Embryonic facial prominence (tissue), 1 donor: ENCODE measurements at regions not wholly inside any gene's neighbourhood (a gene's known extent, or its start where the extent isn't known, plus 50 kb on each side); places are given as distances from the start of the nearest gene placed in this dataset.

Source experiments
- DNase-seq: peaks from one replicate; pipeline ENCODE4 v3.0.0-alpha.2; 2016; ENCODE audit errors: extremely low spot score

DNA sequence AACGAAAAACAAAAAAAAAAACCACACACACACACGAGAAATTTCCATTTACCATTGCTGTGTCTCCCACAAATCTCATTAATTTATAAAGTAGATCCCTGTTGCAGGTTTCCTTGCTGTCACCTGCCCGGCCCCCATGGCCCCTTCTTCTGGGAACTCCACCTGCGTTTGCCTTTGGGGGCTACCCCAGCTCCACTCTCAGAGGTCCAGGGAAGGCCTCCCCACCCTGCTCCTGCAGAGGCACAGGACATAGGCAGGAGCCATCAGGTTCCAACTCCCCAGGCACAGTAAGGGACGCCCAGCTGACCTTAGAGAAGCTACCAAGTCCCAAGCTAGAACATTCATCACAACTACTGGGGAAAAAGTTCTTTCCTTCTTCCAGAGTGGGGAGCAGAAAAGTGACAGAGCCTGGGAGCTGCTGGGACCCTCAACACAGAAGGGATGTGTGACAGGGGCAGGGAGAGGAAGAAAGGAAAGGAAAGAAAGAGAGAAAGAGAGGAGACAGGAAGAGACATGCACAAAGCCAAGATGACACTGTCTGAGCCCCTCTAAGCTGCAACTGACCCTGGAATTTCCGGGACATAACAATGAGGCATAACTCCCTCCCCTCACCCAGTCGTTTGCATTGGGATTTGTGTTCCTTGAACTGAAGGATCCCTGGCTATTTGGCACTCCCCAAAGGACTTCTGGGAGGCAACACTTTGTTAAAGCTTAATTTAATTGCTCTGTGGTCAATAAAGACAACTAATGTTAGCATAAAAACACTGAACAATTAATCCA, 175.7 kb downstream of the SHANK2 start:
- DNase-seq, result no peak

DNA sequence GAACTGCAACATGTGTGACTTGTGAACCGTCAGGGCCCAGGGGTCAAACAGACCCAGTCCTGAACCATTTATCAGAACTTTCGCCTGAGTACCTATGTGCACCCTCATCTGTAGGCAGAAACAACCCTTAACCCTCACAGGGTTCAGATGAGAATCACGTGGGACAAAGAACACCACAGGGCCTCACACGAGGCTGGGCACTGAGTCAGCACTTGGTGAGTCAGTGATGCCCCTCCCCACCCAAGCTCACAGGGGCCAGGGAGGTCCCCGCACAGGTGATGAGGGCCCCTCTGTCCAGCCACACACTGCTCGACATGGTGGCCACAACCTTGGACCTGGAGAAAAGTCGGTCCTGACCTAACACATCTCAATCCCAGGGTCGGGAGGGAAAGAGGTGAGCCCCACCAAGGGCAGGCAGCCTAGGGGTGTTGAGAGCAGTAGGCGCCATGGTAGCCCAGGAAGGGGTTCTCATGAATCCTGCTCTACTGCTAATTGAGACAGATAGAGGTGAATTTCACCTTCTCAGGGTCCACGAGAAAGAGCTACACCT, 176.4 kb downstream of the SHANK2 start:
- DNase-seq, result no peak

DNA sequence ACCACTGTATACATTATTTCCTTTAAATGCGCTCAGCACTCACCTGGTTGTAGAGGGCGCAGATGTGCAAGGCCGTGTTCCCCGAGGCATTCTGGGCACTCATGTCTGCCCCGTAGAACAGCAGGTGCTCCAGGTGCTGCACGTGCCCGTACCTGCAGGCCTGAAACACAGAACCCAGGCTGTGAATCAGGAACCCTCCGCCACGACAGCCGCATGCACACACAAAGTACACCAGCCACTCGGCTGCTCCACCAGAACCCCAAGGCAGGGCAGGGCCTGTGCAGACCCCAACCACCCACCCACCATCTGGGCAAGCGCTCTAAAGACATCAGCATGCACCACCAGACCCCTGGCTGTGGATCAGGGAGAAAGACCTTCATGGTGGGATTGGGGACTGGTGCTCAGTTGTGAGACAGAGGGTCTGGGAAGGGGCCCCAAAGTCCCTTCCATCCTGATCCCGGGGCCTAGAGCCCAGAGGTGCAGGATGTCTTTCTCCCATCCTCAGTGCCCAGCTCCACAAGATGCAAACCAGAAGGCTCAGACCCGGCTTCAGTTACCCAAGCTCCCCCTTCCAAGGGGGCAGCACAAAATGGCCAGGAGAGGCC, 177.2 kb downstream of the SHANK2 start:
- DNase-seq, result no peak

DNA sequence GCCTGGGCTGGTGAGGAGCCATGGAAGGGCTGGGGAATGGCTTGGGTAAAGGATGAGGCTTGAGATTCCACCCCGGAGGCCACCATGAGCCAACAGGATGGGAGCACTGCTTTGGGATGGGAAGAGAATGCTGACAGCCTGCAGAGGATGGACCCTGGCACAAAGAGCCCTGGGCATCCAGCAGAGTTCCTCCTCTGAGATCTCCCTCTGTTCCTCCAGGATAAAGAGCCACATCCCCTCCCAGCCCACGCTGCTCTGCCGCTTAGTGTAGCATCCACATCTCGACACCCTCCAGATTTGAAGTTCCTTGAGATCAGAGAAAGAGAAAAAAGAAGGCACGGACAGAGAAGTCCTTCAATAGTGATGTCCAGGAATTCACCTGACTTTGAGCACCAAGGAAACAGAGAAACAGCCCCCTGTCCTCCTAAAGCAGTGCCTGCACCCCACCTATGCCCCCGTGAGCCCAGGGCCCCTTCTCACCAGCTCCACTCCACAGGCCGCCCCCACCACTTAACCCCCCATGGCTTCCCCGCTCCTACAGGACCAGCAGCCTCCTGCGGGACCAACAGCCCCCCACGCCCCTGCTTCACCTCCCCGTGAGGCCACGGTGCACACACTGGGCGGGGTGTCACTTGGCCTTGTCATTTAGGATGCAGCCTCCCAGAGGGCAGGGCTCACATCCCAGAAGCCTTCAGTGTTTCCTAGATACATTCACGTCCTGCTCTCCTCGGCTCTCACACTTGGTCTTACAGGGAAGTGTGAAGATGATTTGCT, 180.5 kb downstream of the SHANK2 start:
- no peak for DNase-seq

DNA sequence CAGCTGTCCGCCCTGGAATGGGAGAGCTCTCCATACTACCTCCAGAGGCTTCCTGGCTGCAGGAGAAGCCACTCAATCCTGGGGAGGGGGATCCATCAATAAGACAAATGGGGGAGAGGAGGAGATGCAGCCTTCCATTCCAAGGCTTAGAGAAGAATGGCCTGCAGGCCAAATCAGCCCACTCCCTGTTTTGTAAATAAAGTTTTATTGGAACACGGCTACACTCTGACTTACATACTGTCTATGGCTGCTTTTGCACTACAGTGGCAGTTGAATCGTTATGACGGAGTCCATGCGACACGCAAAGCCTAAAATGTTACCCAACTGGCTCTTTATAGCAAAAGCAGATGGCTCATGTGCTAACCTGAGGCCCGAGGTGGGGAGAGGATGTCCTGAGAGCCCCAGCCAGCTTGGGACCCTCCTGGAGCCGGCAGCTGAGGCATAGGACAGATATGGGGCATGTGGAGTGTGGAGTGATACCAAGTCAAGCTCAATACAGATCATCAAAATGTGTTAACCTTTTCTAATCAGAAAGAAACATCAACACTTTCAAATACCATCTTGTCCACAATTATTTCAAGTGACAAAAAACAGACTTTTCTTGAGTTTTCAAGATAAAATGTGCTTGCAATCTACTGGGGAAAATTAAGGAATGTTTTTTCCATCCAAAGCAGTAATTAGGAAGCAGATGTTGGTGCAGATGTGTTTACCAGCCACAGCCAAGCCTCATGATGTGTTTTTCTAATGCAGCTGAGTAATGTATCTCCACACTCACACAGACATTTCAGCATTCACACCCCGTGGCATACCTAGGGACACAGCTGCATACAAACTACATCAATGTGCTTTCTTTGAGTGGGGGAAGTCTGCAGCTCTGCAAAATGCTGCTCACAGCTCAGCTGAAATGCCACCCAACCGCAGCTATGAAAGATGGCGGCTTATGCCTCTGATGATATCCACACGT, 181.6 kb downstream of the SHANK2 start:
- peak; percentile 12 for DNase-seq

DNA sequence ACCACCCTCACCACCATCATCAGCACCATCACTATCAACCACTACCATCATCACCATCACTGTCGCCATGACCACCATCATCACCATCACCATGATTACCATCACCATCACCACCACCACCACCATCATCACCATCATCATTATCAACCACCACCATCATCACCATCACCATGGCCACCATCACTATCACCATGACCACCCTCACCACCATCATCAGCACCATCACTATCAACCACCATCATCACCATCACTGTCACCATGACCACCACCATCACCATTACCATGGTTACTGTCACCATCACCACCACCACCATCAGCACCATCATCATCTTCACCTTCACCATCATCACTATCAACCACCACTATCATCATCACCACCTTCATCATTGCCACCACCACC, 183.4 kb downstream of the SHANK2 start:
- no peak for DNase-seq

DNA sequence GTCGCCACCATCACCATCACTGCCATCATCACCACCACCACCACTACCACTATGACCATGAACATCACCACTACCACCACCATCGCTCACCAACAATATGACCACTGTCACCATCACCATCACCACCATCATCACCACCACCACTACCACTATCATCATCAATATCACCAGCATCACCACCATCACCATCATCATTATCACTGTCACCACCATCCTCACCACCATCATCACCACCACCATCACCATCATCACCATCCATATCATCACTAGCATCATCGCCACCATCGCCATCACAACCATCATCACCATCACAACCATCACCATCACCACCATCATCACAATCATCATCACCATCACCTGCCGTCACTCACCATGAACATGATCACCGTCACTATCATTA, 184.6 kb downstream of the SHANK2 start:
- no peak for DNase-seq

DNA sequence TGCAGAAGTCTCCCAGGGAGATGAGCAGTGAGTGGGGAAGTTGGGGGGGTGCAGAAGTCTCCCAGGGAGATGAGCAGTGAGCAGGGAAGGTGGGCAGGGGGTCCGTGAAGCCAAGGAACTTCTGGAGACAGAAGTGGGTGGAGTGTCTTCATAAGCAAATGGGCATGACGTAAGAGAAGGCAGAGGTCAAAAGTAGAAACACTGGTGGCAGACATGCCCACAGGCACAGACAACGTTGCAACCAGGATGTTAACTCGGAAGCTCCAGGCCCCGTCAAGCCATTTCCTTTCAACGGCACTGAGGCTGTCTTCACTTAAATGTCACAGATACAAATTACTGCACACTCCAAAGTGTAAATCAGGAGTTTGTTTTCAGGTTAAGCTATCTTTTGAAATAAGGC, 186.1 kb downstream of the SHANK2 start:
- DNase-seq, result no peak

DNA sequence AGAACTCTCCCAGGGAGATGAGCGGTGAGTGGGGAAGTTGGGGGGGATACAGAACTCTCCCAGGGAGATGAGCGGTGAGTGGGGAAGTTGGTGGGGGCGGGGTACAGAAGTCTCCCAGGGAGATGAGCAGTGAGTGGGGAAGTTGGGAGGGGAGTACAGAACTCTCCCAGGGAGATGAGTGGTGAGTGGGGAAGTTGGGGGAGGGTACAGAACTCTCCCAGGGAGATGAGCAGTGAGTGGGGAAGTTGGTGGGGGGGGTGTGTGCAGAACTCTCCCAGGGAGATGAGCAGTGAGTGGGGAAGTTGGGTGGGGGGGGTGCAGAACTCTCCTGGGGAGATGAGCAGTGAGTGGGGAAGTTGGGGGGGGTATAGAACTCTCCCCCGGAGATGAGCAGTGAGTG, 186.5 kb downstream of the SHANK2 start:
- DNase-seq, result no peak

DNA sequence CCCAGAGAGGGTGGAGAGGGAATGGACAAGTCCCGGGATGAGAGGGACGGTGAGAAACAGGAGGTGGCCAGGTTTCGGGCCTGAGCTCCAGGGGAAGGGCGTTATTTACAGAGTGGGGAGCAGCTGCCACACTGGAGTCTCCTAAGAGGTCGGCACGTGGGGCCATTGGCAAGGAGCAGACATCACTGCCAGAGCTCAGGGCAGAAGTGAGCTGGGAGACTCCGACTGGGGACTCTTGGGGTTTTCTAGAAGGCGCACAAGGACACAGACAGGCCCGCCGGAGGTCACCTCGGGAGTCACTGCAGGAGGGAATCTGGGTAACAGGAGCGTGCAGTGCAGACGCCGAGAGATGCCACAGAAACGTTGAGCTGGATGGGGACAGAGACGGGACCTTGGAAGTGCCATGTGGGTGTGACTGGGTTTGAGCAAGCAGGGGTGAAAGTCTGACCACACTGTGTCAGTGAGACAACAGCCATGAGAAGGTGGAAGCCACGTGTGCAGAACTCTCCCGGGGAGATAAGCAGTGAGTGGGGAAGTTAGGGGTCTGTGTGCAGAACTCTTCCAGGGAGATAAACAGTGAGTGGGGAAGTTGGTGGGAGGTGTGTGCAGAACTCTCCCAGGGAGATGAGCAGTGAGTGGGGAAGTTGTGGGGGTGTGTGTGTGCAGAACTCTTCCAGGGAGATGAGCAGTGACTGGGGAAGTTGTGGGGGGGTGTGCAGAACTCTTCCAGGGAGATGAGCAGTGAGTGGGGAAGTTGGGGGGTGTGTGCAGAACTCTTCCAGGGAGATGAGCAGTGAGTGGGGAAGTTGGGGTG, 187.5 kb downstream of the SHANK2 start:
- DNase-seq, result no peak

DNA sequence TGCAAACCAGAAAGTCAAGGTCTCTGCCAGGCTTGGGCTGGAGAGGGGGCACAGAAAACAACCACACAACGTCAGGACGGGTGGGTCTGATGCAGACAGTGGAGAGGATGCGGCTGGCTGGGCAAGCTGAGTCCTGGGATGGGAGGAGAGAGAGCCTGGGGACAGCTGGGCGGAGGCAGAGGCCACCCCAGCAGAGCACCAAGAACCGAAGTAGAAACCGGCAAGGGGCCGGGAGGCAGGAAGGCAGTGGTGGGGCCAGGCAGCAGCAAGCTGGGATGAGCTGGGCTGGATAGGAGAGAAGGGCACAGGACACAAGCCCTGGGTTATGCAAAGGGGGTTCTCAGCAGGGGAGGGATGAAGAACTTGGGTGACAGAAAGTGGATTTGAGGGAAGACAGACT, 188.2 kb downstream of the SHANK2 start:
- no peak for DNase-seq

DNA sequence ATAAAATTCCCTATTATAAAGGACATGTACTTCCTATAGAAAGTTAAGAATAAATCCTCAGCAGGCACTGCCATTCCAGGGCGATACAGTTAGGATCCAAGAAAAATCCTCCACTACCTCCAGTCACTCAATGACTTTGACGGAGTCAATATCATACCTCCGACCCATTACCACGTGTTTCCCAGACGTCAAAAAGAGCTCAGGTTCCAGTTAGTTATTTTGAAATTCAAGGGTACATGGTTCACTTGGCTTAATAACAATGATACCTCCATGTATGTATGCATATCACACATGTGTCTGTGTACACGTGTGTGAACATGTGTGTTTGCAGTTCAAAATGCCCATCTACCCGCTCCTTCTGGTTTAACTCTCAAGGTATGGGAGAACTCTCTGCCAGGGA, 189.2 kb downstream of the SHANK2 start:
- no peak for DNase-seq

DNA sequence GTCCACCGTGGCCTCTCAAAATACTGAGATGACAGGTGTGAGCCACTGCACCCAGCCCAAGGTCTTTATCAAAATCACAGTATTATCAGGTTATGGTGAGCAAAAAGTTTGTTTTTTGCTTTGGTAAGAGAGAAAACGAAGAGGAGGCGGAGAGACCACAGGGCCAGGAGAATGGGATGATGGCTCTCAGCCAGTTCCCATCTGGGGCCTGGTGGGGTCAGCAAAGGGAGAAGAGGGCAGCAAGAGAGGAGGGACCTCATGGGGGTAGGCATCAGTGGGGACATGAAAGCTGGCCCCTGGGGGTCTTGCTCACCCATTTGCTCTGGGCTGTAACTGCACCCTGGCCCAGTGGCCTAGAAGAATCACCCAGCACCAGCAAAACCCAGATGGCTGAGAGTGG, 190.2 kb downstream of the SHANK2 start:
- DNase-seq, result no peak

DNA sequence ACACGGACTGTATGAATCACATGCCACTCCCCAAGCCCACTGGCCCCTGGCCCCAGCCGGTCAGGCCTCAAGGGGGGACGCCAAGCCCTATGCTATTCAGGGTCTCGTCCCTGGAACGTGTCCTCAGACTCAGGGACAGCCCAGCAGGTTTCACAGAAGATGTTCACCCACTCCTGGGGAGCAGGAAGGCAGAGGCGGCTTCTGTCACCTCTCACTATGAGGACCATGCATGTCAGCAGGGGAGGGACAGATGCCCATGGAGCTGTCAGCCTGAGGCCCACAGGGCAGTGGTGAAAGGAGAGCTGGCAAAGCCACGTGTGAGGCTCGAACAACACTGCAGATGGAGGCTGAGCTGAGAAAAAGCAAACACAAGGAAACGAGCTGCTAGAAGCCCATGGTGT, 192.0 kb downstream of the SHANK2 start:
- DNase-seq, result no peak

DNA sequence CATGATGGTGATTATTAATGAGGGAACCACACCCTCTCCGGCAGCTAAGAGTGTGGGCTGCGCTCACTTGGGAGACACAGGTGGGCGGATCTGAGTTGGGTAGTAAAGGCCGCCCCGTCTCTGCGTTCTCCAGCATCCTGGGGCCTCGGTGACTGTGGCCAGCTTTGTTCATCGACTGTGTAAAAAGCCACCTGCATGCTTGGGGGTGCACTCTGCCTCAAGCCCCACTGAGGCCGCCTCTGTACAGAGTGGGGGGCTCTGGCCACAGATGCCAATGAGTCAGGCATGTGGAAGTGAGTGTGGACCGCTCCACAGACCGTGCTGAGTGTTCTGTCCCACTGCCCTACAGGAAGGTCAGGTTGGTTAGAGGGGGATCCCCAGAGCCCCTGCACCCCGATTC, 192.7 kb downstream of the SHANK2 start:
- no peak for DNase-seq

DNA sequence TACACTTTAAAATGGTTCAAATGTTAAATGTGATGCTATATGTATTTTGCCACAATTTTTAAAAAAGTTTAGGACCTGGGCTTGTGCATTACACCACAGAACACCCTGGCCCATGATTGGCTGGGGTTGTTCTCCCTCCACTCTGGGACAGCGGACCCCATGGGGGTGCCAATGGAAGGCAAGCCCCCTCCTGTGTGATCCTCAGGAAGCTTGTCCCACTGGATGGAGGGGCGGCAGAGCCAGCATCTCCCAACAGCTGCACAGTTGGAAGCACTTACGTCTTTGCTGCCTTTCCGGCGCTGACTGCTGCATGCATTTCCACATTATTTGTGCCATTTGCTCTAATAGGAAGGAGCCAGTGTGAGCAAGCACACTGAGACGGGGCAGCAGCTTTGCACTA, 196.5 kb downstream of the SHANK2 start:
- no peak for DNase-seq
